Hypothalamus (tissue), 51 donors: ENCODE measurements at regions not wholly inside any gene's neighbourhood (a gene's known extent, or its start where the extent isn't known, plus 50 kb on each side); places are given as distances from the start of the nearest gene placed in this dataset.
"Not testable (repeated sequence)": the region's sequence is repeated elsewhere in the genome, so short reads cannot be mapped to it uniquely, and the experiment has no call there.

Experiments
- DNase-seq, 51 donors: peaks; one replicate each; lab custom pipeline; 2025; lab: John Stamatoyannopoulos, UW

DNA sequence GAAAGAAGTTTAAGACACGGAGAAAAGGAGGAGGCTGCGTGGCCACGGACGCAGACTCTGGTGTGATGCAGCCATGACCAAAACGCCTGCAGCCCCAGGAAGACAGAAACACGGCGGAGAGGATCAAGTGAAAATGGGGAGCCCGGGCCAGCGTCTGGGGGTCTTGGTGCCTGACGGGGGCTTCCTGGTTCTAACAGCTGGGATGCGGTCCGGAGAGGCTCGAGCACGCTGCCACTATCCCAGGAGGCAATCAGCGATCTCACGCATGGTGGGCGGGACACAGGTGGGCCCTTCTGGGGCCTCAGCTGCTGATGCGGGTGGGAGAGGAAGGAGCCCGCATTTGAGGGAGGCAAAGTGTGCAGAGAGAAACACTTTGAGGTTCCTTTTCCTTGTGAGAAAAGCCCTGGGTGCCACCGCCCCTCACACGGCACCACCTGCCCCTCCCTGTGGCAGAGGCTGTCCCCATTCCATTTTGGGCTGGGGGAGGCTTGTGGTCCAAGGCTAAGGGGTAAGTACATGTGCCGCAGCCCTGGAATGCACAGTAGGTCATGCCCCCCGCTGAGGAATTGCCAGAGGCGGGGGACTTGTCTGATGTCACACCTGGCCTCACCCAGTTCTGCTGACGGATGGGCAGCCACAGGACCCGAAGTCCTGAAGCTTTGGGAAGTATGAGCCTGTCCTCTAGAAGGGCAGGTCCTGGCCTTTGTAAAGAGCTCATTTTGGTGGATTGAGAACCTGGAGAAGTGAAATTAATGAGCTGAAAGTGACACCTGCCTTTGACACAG is 121.7 kb upstream of the ZNF469 start:
- DNase-seq = not testable (repeated sequence)

DNA sequence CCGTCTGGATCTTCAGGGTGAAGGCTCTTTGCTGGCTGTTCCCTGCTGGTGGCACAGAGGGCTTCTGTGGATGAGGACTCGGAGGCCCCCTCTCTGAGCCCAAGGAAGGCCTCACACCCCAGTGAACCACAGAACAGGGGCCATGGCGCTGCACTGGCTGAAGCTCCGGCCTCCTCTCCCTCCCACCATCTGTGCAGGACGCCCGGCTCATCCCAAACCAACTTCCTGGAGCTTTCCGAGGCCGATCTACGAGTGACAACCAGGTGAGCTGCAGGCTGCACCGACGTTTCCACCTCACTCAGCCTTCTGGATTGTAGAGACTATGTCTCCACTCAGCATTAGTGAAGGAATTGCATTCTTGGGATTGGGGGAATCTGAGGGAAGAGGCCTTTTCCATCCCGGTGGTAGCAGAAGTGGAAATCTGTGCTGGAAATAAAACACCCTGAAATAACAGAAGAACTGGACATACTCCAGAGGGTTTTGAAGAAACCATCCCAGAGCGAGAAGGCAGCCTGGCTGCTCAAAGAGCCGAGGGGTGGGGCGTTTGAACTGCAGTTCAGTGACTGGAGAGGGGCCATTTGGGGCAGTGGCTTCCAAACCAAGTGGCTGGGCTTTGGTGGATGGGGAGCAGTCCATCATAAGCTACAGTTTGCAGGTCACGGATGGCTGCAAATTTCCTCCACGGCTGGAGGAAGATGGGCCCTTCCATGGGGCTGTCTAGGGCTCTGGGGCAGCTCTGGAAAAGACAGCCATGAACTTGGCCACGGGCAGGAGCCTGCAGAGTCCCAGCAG is 120.7 kb upstream of the ZNF469 start:
- DNase-seq = not testable (repeated sequence)

DNA sequence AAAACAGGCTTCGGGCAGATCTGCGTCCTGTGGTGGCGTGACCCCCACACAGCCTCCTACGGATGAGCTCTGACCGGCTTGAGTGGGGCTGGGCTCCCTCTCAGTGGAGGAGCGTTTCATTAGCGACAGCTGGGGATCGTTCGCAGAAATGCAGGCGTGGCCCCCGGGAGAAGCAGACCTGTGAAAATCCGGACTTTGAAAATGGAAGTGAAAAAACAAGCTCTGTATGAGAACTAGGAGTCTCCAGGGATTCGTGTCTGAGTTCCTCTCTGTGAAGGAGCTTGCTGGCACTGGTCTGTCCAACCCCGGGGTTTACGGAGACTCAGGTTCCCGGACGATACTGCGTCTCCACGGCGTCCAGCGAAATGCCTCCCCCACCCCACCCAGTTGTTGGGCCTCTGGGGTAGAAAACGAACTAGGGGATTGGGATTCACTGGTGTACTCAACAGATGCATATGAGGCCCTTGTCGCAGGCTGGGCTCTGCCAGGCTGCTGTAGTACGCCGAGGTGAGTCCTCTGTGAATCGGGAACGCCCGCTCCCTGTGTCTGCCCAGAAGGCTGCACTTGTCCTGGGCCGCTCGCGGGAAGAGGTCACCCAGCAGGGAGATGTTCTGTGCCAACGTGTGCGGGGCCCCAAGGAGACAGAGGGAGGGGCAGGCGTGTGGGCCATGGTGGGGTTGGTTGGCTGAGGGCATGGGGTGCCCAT is 119.7 kb upstream of the ZNF469 start:
- DNase-seq = not testable (repeated sequence)

DNA sequence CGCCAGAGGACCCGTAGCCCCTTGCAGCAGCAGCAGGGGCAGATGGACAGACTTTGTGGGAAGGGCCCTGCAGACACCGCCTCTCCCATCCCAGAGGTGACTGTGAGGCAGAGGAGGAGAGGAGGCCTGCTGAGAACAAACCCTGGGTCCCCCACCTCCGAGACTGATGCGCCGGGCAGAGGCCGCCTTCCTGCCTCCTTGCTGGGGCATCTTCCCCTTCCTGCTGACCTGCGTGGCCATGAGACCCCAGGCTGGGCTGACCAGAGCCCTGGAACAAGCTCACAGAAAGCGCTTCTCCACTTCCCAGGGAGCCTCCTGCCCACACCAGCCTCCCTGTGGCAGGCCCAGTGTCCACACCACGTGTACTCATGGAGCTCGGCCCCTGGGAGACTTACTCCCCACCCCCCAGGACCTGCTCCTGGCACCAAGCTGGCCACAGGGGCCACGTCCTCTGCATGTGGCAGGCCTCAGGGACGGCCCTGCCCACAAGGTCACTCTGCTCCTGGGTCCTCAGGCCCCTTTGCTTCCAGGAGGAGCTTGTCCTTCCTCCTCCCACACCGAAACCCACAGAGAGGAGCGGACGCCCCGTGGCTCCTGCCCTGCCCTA is 119.0 kb upstream of the ZNF469 start:
- DNase-seq = not testable (repeated sequence)

DNA sequence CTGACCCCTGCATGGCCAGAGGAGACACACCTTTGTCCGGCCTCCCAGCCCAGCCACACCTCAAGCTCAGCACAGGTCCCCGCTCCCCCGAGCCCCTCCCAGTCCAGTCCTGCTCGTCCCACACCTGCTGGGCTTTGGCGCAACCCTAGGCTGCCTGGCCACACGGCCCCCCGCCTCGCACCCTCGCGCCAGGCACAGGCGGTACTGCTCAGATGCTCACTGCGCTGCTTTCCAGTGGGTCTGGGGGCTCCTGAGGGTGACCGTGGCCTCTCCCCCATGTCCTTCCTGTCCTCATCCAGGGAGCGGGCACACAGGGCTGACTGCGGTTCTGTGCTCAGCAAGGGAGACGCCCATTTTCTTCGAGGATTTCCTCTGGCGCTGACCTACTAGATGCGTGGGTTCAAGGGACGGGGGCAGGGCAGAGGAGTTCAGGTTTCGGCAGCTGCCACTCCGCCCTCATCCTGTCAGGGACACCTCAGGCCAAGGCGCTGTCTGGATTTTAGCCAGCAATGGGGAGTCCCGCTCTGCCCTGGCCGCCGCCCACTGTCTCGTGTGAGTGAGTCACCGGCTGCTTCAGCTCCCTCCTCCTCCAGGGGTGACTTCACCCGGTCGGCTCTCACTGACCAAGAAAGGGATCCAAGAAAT is 118.0 kb upstream of the ZNF469 start:
- peak in 21 of 51 donors; percentile 2 to 84 (median 41) for DNase-seq

DNA sequence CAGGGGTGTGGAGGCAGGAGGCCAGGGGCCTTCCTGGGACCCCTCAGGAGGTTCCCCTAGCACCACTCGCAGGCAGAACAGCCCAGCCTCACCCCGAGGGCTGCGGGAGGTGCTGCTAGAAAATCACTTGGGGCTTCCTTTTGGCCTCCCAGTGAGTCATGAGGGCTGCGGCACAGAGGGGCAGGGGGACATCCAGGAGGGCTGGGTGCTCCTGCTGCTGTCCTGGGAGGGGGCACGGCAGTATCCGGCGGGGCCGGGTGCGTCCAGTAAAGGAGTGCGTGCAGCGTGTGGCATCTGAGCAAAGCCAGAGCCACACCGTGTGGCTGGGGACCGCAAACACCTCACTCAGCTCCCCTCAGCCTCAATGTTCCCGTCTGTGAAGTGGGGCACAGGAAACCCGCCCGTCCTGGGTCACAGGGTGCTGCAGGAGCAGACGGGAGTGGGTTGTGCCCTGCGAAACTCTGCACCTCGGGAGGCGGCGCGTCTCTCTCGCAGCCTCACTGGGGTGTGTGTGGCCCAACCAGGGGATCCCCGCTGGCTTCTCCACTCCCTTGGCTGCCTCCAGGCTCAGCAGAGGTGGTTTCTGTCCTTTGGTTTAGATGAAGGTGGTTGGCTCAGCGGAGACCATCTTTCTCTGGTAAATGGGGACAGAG is 117.3 kb upstream of the ZNF469 start:
- not testable (repeated sequence) for DNase-seq

DNA sequence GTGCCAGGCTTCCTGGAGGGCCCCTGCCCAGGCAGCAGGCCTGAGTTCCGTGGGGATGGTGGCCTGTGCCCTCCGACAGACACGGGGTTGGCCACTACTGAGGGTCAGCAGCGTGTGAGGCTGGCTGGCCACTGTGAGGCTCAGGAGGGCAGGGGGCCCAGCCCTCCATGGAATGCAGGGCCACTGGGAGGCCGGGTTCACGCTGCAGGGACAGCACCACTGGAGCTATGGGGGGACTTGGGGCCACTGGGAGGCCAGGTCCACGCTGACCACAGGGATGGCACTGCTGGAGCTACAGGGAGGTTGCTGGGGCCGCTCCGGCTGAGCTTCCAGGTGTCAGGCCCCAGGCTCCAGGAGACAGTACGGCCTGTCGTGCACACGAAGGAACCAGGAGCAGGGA is 116.7 kb upstream of the ZNF469 start:
- DNase-seq = not testable (repeated sequence)

DNA sequence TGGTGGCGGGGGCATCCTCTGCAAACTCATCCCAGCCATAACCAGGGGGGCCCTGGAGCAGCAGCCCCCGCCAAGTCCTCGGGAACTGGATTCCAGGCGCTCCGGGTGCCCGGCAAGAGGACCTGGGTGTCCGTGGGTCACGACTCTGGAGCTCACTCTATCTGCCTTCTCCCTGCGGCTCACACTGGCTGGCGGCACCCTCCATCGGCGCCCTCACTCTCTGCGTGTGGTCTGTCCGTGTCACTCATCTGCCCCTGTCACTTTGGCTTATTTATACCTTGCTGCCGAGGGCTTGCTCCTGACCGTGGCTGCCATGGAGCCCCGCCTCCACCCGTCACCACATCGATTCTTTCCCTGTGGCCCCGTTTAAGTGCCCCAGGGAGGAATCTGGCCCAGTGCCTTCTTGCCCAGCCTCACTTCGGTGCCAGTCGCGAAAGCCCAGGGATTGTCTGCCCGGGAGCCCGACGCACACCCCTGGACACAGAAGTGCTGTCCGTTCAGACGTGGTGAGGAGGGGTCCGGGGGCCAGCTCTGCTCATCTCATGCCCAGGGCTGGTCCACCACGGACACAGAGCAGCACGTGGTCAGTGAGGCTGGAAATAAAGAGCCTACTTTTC is 115.7 kb upstream of the ZNF469 start:
- peak in 5 of 51 donors; percentile 2 to 27 (median 5) for DNase-seq

DNA sequence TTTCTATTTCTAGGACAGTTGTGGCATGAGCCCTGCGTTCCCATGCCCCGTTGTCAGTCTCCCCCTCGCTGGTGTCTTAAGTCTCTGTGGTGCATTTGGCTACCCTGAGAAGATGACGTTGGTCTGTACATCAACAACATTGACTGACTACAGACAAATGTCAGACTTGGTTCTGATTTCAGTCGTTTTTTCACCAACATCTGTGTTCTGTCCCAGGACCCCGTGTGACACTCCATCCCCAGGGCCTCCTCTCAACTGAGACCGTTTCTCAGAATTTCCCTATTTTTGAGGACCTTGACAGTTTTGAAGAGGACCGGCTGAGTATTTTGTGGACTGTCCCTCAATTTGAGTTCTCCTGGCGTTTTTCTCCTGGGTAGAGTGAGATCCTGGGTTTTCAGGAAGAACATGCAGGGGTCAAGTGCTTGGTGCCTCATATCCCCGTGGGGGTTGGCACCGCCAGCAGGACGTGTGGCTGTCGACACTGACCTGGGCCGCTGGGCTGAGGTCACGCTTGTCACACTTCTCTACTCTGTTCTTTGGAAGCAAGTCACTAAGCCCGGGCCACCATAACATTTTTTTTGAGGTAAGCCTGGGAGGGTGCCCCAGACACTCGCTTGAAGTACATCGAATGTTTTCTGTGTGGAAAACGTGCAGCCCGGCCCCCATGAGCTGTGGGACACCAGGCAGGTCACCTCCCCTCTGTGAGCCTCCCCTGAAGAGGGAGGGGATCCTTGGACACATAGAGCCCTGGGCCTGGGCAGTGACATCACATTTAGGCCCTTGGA is 114.4 kb upstream of the ZNF469 start:
- not testable (repeated sequence) for DNase-seq

DNA sequence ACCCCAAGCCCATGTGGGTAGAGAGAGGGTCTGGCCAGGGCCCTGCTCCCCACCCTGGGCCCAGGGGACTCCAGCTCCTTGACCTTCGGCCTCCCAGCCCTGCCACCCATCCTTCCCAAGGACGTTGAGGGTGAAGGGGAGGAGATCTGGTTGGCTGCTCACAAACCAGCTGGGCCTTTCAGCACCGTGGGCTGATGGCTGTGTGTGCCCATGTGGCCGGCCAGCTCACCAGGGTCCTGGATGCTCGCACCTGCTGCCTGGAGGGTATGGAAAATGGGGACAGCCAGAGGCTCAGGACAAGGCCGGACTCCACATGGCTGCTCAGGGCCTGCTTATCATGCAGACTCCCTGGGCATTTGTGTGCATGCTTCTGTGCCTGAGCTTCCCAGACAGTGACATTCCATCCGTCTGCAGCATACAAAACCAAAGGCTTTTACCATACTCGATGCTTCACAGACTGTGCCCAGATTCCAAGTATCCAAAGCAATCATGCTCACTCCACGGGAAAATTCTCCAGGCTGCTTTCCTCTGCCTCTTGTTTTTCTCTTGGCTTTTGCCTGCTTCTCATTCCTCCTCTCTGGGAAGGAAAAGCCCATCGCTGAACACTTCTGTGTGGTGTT is 112.5 kb upstream of the ZNF469 start:
- not testable (repeated sequence) for DNase-seq

DNA sequence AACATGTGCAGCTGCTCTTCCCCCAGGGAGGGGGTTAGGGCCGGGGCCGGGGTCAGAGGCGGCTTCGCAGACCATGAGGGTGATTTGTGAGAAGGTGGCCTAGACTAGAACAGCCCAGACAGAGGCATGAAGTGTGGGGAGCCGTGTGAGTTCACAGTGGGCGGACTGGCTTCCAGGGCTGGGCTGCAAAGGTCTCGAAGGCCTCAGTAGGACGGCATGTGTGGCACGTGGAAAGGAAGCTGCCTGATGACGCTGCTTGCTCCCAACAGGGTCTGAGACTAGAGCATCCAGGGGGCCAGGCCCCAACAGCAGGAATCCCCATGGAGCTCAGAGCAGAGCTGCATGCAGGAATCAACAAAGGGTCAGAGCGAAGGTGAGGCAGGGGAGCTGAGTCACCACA is 111.5 kb upstream of the ZNF469 start:
- not testable (repeated sequence) for DNase-seq

DNA sequence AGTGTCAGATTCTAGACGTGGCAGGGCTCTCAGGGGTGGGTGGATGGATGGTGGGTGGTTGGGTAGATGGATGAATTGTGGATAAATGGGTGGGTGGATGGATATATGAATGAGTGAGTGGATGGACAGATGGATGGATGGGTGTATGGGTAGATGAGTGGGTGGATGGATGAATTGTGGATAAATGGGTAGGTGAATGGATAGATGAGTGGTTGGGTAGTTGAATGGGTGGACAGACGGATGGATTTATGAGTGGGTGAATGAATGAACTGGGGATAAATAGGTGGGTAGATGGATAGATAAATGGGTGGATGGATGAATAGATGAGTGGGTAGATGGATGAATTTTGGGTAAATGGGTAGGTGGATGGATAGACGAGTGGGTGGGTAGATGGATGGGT is 111.0 kb upstream of the ZNF469 start:
- DNase-seq = not testable (repeated sequence)

DNA sequence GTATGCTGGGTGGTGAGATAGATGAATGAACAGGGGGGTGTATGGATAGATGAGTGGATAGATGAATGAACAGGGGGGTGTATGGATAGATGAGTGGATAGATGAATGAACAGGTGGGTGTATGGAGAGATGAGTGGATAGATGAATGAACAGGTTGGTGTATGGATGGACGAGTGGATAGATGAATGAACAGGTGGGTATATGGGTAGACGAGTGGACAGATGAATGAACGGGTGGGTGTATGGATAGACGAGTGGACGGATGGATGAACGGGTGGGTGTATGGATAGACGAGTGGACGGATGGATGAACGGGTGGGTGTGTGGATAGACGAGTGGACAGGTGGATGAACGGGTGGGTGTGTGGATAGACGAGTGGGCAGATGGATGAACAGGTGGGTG is 110.3 kb upstream of the ZNF469 start:
- not testable (repeated sequence) for DNase-seq

DNA sequence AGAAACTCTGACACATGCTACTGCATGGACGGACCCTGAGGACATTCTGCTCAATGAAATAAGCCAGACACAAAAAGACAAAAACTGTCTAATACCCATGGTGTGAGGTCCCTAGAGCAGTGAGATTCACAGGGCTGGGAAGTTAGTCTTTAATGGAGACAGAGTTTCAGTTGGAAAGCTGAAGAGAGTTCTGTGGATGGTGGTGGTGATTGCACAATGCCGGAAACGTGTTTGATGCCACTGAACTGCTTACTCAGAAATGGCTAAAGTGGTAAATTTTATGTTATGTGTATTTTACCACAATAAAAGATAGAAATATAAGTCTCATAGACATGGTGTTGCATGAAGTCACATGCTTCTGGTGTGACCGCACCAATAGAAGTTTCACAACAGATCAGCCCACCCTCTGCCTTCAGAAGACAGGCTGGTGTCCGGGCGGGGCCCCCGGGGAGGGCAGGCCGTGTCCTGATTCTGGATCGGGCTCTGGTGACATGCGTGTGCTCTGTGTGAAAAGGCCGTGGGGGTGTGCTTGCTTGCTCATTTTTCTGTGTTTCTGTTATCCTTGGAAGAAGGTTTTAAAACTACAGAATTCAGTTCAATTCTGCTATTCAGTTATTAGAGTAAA is 108.5 kb upstream of the ZNF469 start:
- not testable (repeated sequence) for DNase-seq

DNA sequence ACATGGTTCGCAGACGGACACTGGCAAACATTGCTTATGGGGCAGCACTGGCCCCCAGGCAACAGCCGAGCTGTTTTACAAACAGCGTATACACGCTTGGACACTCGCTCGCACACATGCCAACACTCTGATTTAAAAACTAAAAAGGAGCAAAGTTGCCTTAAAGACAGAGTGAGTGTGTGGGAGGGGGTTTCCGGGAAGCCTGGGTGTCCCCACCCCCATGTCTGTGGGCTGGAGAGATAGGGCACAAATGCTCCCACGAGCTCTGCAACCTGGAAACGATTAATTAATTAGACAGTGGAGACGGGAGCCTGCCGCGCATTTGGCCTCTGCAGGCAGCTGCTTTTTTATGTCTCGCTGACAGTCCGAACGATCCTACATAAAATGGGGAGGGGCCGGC is 107.9 kb upstream of the ZNF469 start:
- no peak for DNase-seq

DNA sequence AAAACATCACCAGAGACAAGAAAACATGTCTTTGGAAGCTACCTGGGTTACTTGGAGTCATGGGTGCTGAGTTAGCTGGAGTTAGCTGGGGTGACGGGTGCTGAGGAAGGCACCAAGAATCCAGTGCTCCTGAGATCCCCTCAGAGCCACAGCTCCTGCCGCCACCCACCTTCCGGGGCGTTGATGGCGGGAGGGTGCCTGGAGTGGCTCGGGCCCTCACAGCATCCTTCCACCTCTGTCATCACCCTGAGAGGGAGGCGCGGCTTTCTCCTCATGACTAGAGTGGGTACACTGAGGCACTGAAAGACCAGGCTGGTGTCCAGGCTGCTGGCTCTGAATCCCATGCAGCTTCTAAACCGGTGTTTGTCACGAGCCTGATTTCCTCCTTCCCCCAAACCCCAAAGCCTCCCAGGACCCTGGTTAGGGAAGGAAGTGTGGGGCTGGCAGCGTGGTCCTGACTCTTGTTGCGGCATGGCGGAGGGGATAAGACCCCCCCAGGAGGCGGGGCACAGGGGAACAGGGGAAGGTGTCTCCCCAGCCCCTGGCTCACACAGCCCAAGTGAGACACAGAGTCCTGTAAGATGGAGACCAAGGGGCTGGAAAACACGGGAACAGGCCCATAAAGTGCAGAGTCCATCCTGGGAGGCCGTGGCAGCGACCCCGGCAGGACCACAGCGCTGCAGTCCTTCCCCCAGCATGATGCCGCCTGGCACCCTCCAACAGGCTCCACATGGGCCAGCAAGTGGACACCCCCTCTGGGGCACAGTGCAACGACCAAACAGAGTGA is 107.2 kb upstream of the ZNF469 start:
- DNase-seq = not testable (repeated sequence)

DNA sequence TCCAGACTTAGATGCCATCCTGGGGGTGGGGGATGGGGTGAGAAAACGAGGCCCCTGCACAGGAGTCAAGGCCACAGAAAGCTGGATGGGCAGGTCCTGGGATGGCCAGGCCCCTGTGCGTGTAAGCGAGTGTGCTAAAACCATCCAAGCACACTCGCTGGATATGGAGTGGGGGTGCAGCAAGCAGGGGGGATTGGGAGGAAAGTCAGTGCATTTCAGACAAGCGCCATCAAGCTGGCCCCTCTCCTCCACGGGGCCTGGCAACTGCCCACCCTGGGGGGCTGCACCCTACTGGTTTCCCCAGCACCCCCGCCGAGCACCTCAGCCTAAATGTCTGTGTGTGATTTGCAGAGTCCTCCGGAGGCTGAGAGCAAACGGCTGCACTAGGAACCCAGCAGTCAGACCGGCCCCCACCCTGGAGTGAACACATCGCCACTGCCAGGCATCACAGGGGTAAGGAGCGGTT is 106.6 kb upstream of the ZNF469 start:
- not testable (repeated sequence) for DNase-seq
